Sigmoid colon (tissue), 6 donors: ENCODE measurements at regions not wholly inside any gene's neighbourhood (a gene's known extent, or its start where the extent isn't known, plus 50 kb on each side); places are given as distances from the start of the nearest gene placed in this dataset.

Experiments used
- DNase-seq: peaks from one replicate; pipeline ENCODE4 v3.0.0-alpha.2; 2019
- H3K27ac ChIP-seq, 4 donors: fragments of 200-600 bp; sonication (generic); one replicate each; pipeline ENCODE4 v1.5.1; 2016 to 2019; ENCODE audit warnings: mild to moderate bottlenecking in 1 of 4
- H3K27me3 ChIP-seq, 3 donors: fragments of 200-600 bp; sonication (generic); one replicate each; pipeline ENCODE4 v1.5.1; 2019; ENCODE audit warnings: mild to moderate bottlenecking in 1 of 3
- H3K36me3 ChIP-seq, 4 donors: fragments of 200-600 bp; sonication (generic); one replicate each; pipeline ENCODE4 v1.5.1; 2016 to 2019
- H3K4me1 ChIP-seq, 4 donors: fragments of 200-600 bp; sonication (generic); one replicate each; pipeline ENCODE4 v1.5.1; 2017 to 2019
- H3K4me3 ChIP-seq, 4 donors: fragments of 200-600 bp; sonication (generic); one replicate each; pipeline ENCODE4 v1.5.1; 2017 to 2019; ENCODE audit warnings: mild to moderate bottlenecking in 2 of 4, moderate library complexity in 1 of 4
- H3K9me3 ChIP-seq, 4 donors: fragments of 200-600 bp in 3 of 4; sonication (generic) in 3 of 4; one replicate each; pipeline versions ENCODE4 v1.5.1 to v1.6.1; 2013 to 2019
- CTCF ChIP-seq, 4 experiments: fragments of 450-650 bp in 3 of 4; fragments of 200-600 bp in 1 of 4; IDR thresholded peaks; one replicate each; pipeline ENCODE4 v1.5.1; 2016 to 2019; ENCODE audit warnings: antibody characterized with exemption in 4 of 4, mild to moderate bottlenecking in 3 of 4, moderate library complexity in 2 of 4
- EP300 ChIP-seq, 4 donors: sonication (generic); formaldehyde crosslinking; IDR thresholded peaks; one replicate each; pipeline ENCODE4 v1.6.1; 2017; ENCODE audit warnings: antibody characterized with exemption in 4 of 4
- POLR2A ChIP-seq, 2 donors: fragments of 450-650 bp; IDR thresholded peaks; one replicate each; pipeline ENCODE4 v1.6.1; 2016; ENCODE audit warnings: antibody characterized with exemption in 2 of 2, mild to moderate bottlenecking in 2 of 2, moderate library complexity in 2 of 2
- POLR2AphosphoS5 ChIP-seq, 4 donors: sonication (generic); formaldehyde crosslinking; IDR thresholded peaks; one replicate each; pipeline ENCODE4 v1.6.1; 2017; ENCODE audit warnings: antibody characterized with exemption in 4 of 4
- WGBS, 2 donors: extraction: QIAGEN DNeasy Blood & Tissue Kit; methylation state at CpG; one replicate each; pipeline ENCODE4 v1.1.7; 2013; 5-methylcytosine and 5-hydroxymethylcytosine counted together
- intact Hi-C: fragments of 100-400 bp; cut with DNase I; formaldehyde crosslinking; loops from one replicate; pipeline ENCODE4 v1.15.1; 2023
- small RNA-seq, 3 donors: library from RNA; depleted of rRNA; stranded (forward); fragments of <200 nt; gene quantifications; one replicate each; pipeline ENCODE3, GENCODE V24; 2016
- donor health status: healthy with polysubstance abuse.
- donor health status: healthy.

- intact Hi-C loops = no loop called here
- TF ChIP-seq POLR2A (IDR thresholded peaks at IDR 0.05) (no peak), POLR2AphosphoS5 (IDR thresholded peaks at IDR 0.05) (no peak), CTCF (IDR thresholded peaks at IDR 0.05) (no peak), EP300 (IDR thresholded peaks at IDR 0.05) (no peak)
- Histone ChIP-seq H3K9me3 (peaks cover 0 to 2% (median 0%) of the 10 kb centered on the region in 4 donors), H3K4me3 (no peak overlapping the region), H3K36me3 (no peaks in the 10 kb centered on the region), H3K27me3 (no peaks in the 10 kb centered on the region), H3K4me1 (no peaks in the 10 kb centered on the region), H3K27ac (no peak overlapping the region)
- 46 to 64% methylated on average over 10 of the region's 10 CpGs for WGBS, 2 donors
- DNase-seq = no peak
Observed at GRCh38 chr4:164700471-164700870, 53.5 kb upstream of the SMIM31 start.

- Histone ChIP-seq H3K27me3 (no peaks in the 10 kb centered on the region), H3K36me3 (no peaks in the 10 kb centered on the region), H3K4me3 (no peak overlapping the region), H3K4me1 (no peaks in the 10 kb centered on the region), H3K9me3 (peaks cover 0 to 2% (median 0%) of the 10 kb centered on the region in 4 donors), H3K27ac (no peak overlapping the region)
- no peak for DNase-seq
- 53 to 54% methylated on average over 4 of the region's 4 CpGs for WGBS, 2 donors
- TF ChIP-seq CTCF (IDR thresholded peaks at IDR 0.05) = no peak
- no peak for TF ChIP-seq POLR2AphosphoS5 (IDR thresholded peaks at IDR 0.05)
- intact Hi-C loops = no loop called here
Observed at GRCh38 chr4:164701665-164702064, 52.3 kb upstream of the SMIM31 start.

Small RNAs in the stretch of these regions (small RNA-seq; reads per million reads assigned to genes)
- 0 reads per million in 3 donors for gene AC074198.2
- gene RNU6-284P = 0 reads per million in 3 donors
